Stimulated activated CD4-positive, alpha-beta T cell treated with anti-CD3 and anti-CD28 coated beads, Interleukin-2, amount 100 ng/mL, for 48 hours (primary cell): ENCODE measurements at regions not wholly inside any gene's neighbourhood (a gene's known extent, or its start where the extent isn't known, plus 50 kb on each side); places are given as distances from the start of the nearest gene placed in this dataset.

Experiments
- DNase-seq, 2 donors: peaks; one replicate each; pipeline ENCODE4 v3.0.0-alpha.2; 2020

DNA sequence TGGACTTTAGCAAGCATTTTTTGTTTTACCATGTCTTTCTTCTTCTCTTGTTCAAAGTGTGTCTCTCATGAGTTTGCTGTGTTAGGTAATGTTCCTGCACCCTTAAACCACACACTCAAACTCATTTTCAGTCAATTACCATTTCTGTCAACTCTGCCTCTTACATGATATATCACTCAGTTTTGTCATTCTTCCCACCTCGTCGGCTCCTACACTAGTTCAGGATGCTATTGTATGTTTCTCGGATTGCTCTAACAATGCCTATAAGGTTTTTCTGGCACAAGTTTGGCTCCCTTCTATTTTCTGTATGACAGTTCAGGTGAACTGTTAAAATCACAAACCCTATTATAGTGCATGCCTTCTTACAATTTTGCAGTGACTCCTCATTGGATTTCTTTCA is 260.8 kb upstream of the NAV3 start:
- DNase-seq: no peak

DNA sequence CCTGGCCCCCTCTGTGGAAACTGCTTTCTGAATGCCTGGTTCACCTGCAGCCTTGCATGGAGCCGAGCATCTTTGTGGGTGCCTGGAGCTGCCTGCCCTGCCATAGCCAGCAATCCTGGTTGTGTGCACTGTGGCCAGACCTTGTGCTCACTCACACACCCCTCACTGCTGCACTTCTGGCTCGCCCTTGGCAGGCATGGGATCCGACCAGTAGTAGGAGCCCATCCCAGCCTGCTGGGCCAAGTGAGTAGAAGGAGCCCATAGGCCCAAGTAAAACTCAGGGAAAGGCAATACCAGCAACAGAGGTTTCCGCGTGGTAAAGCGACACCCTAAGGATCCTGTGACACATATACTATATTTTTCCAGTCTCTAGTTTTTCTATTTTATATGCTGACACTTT is 270.0 kb upstream of the NAV3 start:
- no peak for DNase-seq

DNA sequence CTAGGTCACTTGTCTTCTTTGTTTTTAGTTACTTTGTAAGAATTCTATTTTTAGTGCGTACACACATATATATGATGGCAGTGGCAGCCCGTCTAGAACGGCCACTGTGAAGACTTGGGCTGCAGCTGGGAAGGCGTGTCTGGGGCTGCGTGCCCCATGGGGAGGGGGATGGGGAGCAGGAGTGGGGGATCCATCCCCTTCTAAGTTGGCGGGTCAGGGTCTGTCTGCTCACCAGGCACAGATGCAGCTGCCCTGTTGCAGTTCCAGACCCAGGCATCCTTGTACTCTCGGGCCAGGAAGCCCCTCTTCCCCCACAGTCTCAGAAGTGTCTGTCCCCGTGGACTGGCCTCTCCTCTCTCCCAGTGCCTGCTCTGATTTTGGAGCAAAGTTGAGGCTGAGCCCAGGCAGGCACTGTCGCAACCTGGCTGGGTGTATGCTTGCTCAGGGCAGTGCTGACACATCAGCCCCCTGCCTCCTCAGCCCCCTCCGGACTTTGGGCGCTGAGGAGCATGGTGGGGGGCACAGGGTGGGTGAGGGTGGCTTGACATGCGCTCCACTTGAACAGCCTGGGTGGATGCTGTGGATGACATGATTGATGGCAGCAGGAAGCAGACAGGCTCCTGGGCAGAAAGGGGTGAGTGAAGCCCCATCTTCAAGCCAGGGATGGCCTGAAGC is 271.2 kb upstream of the NAV3 start:
- no peak for DNase-seq

DNA sequence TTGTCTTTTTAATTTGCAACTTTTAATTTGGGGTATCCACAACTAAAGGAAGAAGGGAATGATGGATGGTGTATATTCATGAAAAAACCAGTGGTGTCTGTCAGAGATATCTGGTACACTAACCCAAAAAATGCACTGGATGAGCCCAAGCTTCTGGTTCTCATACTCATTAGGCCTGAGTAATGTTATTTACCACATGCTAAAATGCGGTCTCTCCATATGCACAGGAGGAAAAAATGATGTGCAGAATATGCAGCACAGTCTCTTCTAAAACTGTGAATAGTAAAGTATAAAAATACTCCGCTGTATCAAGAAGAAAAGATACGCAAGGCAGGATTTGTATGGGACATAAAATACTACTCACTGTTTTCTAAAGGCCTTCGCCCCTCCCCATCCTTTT is 275.6 kb upstream of the NAV3 start:
- no peak for DNase-seq

DNA sequence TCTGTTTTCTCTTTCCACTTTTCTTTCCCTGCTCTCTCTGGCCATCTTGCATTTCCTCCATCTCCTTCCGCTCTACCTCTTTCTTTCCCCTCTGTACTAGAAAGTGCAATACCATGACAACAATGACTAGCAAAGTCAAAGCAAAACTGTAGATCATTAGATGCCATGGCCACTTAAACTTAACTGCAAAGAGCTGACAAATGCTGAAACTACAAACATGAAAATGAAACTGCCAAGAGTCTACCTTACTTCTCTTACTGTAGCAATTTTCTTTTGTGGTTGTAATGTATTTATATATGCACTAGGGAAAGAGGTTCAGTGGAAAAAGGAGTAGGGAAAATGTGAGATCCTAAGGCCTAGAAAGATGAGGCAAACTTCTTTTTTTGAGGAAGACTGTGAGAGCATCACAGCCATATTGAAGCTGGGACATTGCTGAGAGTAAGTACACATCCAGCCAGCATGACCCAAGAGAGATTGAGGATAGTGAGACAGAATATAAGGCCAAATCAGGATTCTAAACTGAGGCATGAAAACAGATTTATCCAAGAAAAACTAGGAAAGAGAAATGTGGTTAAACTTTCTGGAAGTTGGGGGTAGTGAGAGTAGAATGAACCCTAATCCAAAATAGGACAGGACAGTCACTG is 276.6 kb upstream of the NAV3 start:
- no peak for DNase-seq

DNA sequence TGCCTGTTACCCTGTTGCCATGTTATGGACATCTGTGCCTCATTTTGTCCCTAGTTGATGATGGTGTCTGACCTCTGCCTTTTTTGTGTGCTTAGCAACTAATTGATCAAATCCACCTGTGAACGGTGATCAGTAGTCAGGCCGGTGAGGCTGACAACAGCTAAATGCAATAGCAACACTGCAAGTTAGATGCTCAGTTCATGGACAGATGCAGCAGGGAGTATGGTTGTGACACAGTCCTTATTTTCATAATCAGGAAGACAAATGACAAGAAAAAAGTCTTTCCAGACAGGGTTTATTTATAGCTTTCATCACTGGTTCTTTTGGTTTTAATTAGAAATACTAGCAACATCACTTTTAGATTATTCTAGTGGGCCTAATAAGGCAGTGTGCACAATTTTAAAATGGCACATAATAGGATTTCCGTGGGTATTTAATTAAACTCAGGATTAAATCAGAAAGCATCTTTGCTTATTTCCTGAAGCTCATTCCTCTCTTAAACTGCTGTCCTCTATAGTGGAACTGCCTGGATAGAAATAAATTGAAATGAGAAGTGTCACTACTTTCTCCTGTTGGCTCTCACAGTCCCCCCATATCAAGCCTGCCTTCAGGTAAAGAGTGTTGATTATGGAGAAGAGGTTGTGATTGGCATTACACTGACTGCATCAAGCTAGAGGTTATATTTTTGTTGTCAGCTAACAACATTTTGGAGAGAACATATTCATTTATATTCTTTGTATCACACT is 281.1 kb upstream of the NAV3 start:
- DNase-seq: no peak

DNA sequence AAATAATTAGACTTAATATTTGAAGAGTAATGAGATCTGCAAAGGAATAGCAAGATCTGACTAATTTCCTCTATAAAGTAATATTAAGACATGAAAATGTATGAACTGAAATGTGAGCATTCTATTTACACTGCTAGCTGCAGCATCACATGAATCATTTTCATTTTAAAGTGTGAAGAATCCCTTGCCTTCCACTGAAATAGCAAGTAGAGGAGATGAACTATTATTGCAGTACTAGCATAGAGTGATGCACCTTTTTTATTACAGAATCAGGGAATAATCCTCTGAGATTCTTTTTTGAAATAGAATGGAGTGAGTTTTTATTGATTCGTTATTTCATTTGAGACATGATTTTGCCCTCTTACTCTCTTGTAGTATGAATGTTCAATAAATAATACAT is 281.9 kb upstream of the NAV3 start:
- no peak for DNase-seq

DNA sequence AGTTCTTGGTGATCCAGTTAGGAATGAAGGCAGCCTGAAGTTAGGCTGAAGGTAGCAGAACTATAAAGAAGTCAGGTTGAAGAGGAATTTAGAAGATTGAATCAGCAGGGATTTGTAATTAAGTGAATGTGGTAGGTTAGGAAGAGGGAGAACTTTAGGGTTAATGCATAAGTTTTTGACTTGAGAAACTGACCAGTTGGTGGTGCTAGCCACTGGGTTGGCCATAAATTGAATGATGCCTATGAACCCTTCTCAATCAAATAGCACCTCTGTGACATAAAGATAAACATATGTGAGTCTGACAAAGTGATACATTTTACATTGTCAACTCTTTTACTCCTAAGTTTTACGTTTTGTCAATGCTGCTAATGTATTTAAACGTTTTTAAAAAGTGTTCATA is 290.6 kb upstream of the NAV3 start:
- no peak for DNase-seq

DNA sequence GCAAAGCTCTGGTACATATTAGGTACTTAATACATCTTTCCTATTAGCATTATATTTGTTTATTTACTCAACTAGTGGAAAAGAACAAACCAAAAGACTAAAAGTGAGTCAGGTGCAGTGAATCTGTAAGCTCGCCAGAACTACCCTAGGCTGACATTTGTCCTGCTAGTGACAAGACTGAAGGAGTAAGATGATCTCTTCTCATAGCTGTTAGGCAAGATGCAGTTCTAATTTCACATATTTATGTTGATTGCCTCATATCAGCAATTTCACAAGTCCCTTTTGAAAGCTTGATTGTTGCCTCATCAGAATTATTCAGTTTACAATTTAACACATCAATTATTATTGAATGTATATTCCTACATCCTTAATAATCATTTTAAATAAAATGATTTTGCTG is 293.0 kb upstream of the NAV3 start:
- DNase-seq: no peak

DNA sequence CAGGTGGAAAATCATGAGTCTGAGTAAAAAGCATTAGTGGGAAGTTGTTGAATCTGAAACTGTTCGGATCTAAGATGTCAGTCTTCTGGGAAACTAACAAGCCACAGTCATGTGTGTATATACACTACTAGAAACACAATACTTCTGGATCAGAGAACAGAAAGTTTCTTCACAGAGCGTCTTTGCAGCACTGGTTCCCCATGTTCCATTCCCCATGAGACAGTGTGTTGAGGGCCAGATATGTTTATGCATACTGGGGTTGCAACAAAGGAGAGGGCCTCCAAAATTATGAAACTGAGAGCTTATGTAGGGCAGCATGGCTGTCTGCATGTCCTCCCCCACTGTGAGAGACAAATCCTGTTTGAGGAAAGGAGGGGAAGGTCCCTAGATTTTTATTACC is 295.0 kb upstream of the NAV3 start:
- DNase-seq: no peak

DNA sequence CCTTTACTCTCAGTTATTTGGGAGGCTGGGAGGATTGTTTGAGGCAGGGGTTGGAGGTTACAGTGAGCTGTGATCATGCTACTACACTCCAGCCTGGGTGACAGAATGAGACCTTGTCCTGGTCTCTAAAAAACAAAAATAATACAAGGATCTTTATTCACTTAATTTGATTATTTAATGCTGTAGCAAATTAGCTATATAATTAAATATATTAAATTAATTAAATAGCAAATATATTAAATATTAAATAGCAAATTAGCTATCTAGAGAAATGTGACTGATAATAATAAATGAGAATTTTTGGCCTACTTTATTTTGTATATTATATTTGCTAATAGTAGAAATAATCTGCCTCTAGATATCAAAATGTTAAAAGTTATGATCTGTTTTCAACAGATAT is 298.8 kb upstream of the NAV3 start:
- DNase-seq: no peak

DNA sequence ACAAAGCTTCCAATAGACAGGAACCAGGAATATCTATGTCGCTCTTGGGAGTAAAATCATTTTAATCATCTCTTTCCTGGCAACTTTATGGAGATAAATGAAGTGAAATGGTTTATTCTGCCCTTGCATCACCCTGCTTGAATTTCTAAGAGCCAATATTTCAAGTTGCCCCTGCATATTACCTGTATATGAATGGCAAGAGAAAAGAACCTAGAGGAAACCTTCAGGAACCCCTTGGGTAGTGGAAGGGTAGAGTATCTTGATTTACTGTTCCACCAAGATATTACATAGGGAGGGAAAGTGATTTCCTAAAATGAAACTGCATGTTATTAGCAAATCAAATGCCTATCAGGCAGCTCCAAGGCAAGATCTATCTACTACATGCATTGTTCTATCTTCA is 308.4 kb upstream of the NAV3 start:
- no peak for DNase-seq

DNA sequence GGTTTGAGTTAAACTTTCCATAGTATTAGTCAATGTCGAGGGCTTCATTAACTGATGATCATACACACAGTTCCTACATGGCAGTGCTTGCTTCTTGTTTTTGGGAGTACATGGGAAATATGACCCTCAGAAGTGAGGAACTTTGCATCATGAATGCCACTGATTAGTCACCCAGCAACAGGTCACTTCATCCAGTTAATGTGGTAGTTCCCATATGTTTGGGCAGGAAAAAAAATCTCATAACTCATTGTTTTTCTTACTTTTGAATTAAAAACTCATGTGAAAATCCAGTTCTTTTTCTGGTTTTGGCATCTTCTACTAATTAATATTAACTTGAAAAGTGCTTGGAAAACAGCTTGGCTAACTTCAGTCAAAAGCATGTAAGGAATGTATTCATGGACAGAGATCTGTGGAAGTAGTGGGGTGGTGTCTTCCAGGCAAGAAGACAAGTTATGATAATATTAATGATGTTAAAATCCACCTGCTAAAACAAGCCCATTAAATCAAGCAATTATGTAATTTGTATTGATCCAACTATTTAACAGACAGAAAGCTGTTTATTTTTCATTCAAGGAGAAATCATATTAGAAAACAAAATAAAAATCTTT is 309.1 kb upstream of the NAV3 start:
- no peak for DNase-seq

DNA sequence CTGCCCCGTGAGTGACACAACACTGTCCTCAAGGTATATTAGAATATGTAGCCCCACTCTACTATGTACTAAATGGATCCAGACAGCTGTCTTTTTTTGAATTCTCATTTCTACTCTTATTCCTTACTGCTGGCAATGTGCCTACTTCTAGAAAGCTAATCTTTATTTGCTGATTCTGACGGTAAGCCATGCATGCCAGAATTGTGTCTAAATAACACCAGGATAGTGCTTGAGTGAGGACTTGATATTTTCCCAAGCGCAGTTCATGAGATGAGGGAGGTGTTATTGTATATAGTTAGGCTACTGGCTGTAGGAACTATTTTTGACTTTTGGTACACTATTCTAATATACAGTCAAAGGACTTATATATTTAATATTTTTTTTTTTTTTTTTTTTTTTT is 316.2 kb upstream of the NAV3 start:
- no peak for DNase-seq

DNA sequence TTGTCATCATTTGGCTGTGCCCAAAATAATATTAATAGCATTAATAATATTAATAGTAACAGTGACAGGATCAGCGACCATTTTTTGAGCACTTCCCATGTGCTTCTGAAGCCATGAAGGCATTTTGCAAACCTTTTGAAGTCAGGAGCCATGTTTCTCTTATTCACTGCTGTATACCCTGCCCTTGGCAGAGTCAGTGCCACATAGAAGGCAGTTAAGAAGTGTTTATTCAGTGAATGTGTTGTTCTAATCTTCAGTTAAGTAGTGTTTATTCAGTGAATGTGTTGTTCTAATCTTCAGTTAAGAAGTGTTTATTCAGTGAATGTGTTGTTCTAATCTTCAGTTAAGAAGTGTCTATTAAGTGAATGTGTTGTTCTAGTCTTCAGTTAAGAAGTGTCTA is 319.7 kb upstream of the NAV3 start:
- no peak for DNase-seq

DNA sequence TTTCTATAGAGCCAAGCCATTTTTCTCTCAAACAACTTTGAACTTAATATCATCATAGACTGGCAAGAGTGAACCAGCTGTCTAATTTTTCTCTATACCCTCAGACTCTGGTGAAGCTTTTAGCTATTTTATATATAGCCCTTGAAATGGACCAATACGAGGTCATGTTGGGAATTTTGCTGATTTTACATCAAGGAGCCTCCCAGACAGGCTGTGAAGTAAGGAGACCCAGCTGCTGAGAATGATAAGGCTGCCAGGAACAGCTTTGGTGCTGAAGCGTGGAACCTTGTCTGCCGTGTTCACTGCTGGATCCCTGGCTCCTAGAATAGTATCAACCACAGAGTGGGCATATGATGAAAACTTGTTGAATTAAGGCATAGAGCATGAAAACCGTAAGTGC is 326.2 kb upstream of the NAV3 start:
- DNase-seq: no peak

DNA sequence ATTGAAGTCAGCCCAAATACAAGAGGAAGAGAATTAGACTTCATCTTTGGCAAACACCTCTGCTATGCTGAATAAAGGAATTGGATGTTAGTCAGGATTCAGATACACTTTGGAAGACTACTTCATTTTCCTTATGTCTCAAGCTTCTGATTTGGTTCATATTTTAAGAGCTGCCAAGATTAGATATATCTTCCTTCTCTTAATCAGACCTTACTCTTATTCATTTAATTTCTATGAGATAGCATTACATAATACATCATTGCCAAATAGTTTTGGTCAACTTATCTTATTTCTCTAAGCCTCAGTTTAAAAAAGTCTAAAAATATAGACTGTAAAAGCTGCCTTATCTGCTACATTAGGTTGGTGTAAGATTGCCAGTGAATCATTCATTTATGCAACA is 330.6 kb upstream of the NAV3 start:
- no peak for DNase-seq

DNA sequence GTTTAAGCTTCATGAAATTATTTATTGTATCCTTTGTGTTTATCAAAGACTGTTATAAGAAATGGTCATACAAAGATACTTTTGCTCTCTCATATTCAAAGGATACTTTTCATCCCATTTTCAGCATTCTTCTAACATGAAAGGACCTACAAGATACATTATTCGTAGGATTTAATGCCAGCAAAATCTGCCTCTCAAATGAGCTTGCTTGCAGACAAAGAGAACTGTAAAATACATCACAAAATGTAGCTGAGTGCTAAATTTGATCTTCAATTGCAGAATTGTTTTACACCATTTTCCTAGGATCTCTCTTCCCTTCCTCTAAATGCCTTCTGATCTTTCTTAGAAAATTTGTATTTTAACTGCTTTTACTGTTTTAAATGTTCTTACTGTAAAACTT is 333.0 kb upstream of the NAV3 start:
- no peak for DNase-seq

DNA sequence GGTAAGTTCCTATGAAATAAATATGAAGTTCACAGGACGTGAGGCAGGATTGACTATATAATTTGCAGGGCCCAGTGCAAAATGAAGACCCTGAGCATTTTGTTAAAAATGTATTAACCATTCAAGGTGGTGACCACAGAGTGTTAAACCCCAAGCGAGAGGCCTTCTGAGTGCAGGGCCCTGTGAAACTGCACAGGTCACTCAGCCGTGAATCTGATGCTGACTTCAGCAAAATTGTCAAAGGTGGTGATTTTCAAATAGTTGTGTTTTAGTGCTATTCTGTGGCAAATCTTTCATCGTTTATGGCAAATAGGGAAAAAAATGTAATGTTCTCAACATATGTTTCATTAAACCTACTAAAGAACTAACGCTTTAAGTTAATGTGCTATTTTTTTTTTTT is 334.0 kb upstream of the NAV3 start:
- DNase-seq: no peak

DNA sequence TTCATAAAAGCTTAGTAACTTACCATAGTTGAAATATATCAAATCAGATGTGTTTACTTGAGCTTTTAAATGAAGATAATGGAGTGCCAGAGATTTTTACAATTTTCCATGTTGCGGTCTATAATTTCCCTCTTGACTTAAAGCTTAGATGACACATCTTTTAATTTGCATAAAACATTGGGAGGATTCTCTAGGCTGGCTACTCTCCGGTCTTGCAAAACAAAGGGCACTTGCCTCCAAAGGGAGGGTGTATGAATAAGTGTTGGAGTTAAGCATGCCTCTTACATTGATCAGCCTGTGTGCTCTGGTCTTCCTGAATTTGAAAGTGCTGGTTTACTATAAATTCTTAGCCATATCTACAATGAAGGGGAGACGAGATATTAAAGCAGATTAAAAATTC is 336.4 kb upstream of the NAV3 start:
- DNase-seq: no peak

DNA sequence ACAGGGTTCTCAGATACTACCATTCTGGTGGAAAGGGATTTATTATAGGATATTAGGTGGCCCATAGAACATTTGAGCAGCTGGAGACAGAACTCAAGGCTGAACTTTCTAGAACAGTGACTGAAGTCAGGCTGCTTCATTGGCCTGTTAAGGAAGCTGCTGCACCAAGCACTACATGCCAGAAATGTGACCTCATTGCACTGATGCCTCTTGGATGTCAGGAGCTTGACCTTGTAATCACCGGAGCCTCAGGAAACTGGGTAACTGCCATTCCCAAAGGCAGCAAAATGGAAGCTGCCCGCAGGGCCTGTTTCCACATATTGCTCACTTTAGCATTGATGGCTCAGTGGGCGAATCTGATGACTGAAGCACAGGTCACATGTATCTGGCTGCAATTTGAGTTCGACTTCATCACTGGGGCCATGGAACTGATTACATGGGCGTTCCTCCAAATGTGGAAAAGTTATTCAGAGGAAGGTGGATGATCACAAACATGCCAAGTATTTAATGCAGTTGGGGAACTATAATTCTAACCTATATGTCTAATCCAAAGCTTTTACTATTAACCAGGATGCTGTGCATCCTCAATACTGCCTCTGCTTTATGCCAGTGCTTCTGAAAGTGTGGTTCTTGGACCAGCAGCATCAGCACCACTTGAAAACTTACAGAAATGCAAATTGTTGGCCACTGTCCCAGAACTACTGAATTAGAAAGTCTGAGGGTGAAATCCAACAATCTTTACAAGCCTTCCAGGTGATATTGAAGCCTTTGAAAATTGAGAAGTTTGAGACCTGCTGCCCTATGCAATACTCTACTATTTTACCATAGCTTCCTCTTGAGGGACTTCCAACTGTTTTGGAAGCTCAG is 337.2 kb upstream of the NAV3 start:
- no peak for DNase-seq

DNA sequence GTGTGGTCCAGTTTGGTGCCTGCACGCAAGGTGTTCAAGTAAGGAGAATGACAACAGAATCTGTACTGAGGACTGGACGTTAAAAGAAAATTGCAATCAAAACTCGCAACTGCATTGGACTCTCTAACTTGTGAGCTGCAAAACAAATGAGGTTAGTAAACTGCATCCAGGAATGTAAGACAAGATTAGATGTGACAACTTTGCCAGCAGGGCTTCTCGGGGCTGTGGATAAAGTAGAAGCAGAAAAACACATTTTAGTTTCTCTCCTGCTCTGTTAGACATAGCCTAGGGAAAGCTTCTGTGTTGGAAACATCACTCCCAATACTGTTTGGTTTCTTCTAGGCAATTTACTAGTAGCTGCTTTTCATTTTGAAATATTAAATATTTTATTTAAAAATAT is 338.2 kb upstream of the NAV3 start:
- DNase-seq: no peak

DNA sequence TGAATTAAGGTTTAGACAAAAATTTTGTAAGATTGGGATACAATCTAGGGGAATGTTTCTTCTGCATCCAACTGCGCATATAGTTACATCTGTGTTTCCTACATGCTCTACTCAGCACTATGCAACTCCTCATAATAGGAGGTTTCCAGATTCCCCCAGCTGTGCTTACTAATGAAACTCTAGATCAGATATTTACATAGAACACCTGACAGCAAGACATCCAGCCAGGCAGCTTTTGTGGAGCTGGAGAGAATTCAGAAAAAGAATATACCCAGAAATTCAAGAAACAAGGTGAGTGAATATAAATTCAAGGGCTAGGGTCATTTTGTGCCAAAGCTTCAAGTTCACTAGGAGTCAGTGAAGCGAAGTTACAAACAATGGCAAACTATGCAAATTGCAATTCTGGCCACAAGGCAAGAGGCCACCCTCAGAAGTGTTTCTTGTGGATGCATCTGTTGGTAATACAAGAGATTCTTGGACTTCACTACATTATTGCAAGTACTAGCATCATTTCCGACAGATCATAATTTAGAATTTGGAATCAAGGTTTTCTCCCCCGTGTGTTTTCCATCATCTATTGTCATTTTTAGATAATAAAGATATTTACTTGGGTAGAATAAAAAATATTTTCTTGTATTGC is 341.2 kb upstream of the NAV3 start:
- DNase-seq: no peak
